ENCODE measurements at regions not wholly inside any gene's neighbourhood (a gene's known extent, or its start where the extent isn't known, plus 50 kb on each side); places are given as distances from the start of the nearest gene placed in this dataset.

DNA sequence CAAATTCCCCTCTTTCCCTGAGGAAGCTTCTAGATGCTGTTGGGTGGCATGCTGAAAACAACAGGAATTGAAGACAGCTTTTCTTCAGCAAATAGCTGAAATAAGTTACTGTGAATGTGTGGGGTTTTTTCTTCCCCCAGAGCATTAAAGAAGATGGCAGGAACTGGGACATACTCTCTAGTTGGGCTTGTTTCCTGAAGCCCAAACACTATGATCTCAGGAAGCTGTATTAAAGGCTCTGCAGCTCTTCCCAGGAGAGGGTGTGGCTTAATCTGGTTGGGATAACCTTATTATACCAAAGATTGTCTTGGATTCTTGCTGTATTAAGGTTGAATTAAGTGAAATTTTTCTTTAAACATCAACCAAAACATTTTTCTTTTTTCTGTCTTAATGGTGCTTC, 64.9 kb upstream of the LMO4 start:
- TF ChIP-seq CTCF (IDR thresholded peaks at IDR 0.05 in 2 of 3, conservative IDR thresholded peaks at IDR 0.05 in 1 of 3; ENCODE audit: insufficient read depth in 2 of 3, low read depth in 1 of 3, low read length in 3 of 3): no peak
- no peak for TF ChIP-seq PRDM10 (IDR thresholded peaks at IDR 0.05; ENCODE audit: partially characterized antibody)
- no peak for TF ChIP-seq CHD4 (IDR thresholded peaks at IDR 0.05; ENCODE audit: insufficient read depth, insufficient replicate concordance, low read depth, low read length, poor library complexity, severe bottlenecking)
- TF ChIP-seq FIP1L1 (IDR thresholded peaks at IDR 0.05; ENCODE audit: low read depth, low read length, poor library complexity, severe bottlenecking): no peak
- TF ChIP-seq, protein P1, sequence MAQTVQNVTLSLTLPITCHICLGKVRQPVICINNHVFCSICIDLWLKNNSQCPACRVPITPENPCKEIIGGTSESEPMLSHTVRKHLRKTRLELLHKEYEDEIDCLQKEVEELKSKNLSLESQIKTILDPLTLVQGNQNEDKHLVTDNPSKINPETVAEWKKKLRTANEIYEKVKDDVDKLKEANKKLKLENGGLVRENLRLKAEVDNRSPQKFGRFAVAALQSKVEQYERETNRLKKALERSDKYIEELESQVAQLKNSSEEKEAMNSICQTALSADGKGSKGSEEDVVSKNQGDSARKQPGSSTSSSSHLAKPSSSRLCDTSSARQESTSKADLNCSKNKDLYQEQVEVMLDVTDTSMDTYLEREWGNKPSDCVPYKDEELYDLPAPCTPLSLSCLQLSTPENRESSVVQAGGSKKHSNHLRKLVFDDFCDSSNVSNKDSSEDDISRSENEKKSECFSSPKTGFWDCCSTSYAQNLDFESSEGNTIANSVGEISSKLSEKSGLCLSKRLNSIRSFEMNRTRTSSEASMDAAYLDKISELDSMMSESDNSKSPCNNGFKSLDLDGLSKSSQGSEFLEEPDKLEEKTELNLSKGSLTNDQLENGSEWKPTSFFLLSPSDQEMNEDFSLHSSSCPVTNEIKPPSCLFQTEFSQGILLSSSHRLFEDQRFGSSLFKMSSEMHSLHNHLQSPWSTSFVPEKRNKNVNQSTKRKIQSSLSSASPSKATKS (CRISPR knock-in tag; IDR thresholded peaks at IDR 0.05): no peak
- TF ChIP-seq POLR2A (conservative IDR thresholded peaks at IDR 0.05): no peak
- TF ChIP-seq FOXP1 (CRISPR knock-in tag; IDR thresholded peaks at IDR 0.05): no peak
- TF ChIP-seq EZH2 (IDR thresholded peaks at IDR 0.05; ENCODE audit: borderline replicate concordance, low read depth, low read length): no peak
